Stimulated activated CD4-positive, alpha-beta T cell treated with anti-CD3 and anti-CD28 coated beads, Interleukin-1b, Interleukin-23, amount 100 ng/mL, for 1 hour (primary cell): ENCODE measurements at regions not wholly inside any gene's neighbourhood (a gene's known extent, or its start where the extent isn't known, plus 50 kb on each side); places are given as distances from the start of the nearest gene placed in this dataset.
"Not testable (repeated sequence)": the region's sequence is repeated elsewhere in the genome, so short reads cannot be mapped to it uniquely, and the experiment has no call there.

Experiments used
- DNase-seq, 2 donors: peaks; one replicate each; pipeline ENCODE4 v3.0.0-alpha.2; 2020; ENCODE audit warnings: low read depth in 2 of 2

DNA sequence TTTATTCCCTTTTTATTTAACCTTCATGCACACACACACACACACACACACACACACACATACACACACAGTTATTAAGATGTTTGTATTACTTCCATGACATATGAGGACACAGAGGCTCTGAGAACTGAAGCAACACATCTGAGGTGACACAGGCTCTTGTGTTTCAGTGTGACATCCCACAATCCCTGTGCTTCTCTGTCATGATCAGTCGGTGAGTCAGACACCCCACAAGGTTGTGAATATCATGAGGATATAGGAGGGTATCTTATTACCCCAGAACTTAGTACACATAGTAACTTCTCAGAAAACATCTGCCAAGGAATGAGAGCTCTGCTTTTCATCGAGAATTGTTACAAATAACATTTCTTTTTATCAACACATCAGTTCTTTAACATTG is 459.3 kb downstream of the PLPP3 start:
- DNase-seq, result no peak

DNA sequence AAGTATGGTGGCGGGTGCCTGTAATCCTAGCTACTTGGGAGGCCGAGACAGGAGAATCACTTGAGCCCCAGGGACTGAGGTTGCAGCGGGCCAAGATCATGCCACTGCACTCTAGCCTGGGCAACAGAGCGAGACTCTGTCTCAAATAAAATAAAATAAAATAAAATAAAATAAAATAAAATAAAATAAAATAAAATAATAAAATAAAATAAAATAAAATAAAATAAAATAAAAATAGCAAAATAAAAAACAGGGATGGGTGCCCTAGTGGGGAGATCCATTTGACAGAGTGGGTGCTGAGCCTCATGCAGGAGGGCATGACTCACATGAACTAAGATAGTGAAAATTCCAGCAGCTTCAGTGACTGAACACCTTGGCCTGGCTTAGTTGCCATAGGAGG is 460.7 kb downstream of the PLPP3 start:
- DNase-seq, result not testable (repeated sequence)

DNA sequence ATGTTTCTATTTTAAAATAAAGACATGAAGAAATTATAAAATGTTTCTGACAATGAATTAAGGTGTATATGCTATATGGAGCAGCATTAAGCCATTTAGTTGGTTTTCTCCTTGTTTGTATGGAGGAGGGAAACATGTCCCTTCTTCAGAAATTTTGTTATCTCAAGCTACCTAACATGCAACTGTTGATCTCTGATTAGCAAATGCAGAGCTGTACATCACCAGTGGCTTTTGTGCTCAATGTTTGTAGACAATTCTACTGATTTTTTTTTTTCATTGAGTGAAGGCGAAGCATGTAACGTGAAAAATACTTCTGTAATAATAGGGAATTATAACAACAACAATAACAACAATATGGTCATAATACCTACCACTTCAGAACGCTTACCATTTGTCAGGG is 463.7 kb downstream of the PLPP3 start:
- DNase-seq, result no peak

DNA sequence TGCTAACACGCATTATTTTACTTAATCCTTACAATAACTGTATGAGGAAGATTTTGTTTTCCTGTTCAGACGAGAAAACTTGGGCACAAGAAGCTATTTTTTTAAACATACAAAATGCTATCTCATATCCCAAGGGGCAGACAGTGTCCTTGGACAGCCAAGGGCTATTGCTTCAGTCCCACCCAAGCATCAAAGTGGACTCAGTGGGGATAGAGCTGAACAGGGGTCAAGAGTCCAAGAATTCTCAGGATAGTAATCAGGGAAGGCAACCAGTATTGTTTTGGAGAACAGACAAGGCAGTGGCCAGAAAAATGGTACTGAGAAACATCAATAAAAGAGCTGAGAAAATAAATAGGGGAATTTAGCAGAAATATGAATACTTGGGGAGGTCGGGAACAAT is 465.7 kb downstream of the PLPP3 start:
- DNase-seq, result no peak

DNA sequence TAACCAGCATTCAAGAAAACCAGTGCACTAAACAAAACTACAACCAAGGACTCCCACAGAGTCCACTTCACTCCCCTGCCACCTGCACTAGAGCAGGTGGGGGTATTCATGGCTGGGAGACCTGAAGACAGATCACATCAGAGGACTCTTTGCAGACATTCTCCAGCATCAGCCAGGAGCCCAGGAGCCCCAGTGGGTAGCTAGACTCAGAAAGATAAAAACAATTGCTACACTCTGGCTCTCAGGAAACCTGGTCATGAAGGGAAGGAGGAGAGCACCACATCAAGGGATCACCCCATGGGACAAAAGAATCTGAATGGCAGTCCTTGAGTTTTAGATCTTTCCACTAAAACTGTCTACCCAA is 472.1 kb downstream of the PLPP3 start:
- DNase-seq, result no peak

DNA sequence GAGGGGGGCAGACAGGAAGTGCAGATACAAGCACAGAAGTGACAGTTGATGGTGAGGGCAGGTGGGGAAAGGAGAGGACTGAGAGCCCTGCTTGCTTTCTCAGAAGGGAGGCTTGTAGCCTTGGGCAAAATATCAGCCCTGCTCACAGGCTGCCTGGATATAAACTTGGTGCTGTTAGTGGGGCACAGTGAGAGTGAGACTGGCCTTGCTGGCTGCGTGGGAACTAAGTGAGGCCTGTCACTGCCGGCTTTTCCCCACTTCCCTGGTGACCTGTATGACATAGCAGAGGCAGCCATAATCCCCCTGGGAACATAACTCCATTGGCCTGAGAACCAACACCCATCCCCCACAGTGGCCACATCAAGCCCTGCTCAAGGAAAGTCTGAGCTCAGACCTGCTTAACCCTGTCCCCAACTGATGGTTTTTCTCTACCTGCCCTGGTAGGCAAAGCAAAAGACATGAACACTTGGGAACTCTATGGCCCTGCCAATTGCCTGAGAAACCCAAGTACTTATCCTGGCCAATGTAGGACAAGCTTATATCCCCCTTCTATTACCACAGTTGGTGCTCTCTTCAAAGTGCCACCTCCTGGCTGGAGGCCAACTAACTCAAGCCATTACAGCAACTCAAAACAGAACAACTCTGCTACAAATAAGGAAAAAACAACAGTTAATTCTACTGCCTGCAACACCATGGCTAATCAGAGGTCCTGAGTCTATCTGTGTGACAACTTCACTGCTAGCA is 472.7 kb downstream of the PLPP3 start:
- DNase-seq, result no peak

DNA sequence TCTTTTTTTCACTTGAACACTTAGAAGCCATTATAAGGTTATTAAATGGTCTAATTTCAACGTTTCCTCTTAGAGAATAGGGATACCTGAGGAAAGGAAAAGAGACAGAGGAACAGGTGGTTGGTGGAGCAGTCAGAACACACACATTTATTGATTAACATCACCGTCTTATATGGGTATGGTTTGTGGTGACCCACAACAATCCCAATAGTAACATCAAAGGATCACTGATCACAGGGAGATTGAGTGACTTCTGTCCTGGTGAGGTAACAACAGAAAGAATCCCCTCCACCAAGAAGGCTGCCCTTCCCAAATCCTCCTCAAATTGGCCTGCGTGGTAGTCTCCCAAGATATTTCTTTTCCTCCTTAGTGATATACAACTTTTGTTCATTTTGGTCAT is 474.0 kb downstream of the PLPP3 start:
- DNase-seq, result no peak

DNA sequence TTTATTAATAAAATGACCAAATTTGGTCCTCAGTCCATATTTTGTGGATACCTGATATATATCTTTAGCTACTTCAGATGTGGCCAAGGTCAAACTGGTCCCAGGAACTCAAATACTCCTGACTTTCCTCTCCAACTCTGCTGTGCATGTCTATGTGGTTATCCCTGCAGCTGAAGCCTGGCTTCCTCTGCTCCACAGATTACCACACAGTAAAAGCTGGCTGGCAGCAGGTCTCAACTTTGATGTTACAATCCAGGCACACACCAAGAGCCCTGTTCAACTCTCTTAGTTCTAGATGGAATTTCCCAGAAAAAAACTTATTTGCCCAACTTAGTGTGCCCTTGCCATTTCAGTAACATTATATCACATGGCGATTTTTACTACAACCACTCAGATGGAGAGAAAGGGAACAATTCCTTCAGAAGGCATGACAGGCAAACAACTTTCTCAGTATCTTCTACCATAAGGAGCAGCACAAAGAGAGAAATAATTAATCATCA is 479.5 kb downstream of the PLPP3 start:
- no peak for DNase-seq

DNA sequence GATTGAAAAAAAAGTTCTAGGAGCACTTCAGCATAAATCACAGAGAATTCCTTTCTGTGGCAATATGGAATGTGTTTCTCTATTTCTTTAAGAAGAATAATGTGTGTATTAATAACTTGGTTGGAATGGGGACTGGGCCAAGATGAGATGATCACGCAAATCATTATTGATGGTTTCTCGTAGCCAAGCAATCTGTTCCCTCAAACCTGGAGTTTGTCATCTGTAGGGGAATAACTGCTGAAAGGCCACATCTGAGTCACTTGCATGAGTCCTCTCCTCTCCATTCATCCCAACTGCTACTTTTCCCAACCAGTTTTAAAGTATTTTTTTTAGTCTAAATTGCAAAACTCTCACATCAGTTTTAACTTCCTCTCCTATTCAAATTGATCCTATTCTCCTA is 480.4 kb downstream of the PLPP3 start:
- DNase-seq, result no peak

DNA sequence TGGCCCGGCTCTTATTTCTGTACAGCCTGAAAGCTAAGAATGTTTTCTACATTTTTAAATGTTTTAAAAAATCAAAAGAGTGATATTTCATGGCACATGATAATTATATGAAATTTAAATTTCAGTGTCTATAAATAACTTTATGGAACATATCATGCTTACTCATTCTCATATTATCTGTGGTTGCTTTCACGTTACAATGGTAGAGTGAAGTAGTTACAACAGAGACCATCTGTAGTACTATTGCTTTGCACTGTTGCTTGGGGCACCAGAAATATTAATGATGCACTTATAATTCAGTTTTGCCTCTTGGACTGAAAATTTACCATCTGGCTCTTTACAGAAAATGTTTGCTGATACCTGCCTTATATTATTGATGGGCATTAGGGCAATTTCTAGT is 481.6 kb downstream of the PLPP3 start:
- DNase-seq, result no peak

DNA sequence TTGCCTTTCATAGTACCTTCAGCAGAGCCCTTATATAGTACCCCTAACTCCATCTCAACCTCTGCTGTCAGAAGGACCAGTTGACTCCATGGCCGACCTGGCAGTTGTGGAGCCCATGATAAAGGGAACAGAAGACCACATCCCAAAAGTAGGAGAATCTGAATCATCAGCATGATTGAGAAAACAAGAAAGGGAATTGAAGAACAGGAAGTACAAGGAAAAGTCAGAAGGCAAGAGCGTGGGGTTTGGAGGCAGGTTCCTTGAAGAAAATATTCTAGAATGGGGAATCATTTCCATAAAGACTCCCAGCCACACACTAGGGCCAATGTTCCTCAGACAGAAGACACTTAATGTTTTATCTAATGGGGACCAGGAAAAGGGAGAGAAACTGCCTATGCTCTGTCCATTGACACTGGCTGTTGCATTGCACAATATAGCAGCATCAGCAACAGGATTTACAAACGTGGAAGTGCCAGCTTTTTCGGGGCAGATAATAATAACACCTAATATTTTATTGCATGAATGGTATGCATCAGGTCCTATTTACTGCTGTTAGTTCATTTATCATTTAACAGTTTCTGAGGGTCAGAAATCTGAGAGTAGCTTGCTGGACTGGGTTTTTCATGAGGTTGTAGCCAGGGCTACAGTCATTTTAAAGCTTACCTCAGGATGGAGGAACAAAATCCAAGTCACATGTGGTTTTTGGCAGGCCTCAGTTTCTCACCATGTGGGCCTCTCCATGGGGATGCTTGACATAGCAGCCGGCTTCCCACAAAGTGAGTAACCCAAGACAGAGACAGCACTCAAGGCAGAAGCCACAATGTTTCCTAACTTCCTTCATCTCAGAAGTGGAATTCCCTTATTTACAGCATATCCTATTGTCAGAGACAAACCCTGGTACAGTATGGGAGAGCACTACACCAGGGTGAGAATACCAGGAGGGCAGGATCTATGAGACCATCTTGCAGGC is 483.4 kb downstream of the PLPP3 start:
- DNase-seq, result no peak

DNA sequence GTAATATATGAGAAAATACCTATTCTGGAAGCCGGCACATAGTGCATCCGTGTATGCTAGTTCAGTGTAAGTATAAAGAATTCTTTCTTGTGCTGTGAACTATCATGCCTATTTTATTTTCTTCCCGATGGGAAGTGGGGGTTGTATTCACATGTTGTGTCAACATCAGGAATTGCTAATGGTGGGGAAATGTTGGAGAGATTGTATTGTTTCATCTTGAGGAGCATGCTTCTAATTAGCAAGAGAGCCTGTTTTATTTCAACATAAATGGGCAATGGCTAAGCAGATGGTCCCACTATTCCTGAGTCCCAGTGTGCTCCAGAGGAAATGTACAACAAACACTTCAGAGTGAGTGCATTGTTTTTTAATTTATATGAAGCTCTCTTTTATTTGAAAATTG is 485.2 kb downstream of the PLPP3 start:
- no peak for DNase-seq

DNA sequence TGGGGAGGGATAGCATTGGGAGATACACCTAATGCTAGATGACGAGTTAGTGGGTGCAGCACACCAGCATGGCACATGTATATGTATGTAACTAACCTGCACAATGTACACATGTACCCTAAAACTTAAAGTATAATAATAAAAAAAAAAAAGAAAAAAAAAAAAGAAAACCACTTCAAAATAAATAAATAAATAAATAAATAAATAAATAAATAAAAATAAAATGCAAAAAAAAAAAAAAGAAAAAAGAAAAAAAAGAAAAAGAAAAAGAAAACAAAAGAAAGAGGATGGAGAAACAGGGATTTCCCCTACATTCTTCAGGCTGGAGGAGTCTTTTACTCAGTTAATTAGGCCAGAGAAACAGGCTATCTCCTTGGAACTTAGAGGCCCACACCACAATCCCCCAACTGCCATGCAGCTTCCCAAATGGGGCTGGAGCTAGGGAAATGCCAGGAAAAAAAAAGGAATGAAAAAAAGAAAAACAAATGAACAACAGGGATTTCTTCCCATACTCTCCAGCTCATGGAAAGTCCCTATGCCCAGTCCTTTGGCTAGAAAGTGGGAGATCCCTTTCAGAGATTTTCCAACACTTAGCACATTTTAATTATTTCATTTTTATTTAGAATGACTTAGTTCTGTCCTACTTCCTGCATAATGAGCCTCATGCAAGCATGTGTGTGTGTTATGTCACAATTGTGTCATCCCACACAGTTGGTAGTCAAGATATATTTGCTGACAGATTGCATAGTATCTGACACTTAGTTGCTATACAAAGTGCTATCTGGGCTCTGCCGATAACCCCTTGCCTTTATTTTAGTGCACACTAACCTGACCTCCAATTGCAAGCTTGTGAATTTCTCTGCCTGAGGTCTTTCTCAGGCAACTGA is 486.4 kb downstream of the PLPP3 start:
- no peak for DNase-seq

DNA sequence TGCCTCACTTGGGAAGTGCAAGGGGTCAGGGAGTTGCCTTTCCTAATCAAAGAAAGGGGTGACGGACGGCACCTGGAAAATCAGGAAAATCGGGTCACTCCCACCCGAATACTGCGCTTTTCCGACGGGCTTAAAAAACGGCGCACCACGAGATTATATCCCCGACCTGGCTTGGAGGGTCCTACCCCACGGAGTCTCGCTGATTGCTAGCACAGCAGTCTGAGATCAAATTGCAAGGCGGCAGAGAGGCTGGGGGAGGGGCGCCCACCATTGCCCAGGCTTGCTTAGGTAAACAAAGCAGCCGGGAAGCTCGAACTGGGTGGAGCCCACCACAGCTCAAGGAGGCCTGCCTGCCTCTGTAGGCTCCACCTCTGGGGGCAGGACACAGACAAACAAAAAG is 489.5 kb downstream of the PLPP3 start:
- DNase-seq, result not testable (repeated sequence)

DNA sequence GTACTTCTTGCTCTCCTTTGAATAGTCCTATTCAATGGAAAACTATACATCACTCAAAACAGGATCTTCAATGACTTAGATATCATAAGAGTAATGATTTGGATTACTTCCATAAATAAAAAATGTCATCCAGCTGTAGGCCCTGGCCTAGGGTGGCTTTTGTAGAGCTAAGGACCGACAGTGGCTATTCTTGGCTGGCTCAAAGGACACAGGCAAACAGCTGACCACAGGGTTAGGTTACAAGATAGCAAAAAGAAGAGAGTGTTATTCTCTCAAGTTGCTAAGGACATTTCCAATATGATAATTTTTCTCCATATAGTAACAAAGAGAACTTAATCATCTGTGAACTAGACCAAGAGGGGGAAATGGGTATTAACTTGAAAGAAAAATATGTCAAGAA is 495.1 kb downstream of the PLPP3 start:
- DNase-seq, result no peak

DNA sequence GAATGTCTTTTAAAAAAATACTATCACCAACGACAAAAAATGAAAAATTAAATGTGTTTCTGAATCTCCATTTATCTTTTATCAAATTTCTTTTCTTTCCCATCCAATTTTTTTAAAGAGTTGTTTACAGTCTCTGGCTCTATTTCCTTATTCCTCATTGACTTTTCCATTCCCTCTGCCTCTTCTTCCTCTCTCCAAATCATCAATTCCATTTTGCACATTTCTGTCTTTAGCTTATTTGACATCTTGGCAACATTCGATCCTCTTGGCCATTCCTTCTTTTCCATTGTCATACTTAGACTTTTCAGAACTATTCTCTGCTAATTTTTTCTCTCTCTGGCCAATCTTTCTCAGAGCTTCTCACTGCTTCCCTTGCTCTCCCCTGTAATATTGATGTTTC is 497.6 kb downstream of the PLPP3 start:
- DNase-seq, result no peak

DNA sequence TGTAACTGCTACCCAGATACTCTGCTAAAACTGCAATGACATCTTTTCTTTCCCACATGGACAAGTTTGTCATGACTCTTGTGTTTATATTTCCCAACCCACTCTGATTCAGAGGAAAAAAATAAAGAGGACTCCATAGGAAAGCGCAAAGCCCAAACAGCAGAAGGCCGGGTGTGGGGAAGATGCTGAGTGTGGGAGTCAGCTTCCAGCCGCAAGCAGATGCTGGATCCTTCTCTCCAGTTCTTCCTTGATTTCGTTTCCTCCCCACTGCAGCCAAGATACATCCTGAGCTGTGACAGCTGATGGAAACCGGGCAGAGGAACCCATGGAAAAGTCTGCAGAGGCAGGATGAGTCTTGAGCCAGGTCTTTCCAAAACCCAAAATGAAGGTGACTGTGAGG is 498.2 kb downstream of the PLPP3 start:
- DNase-seq, result no peak

DNA sequence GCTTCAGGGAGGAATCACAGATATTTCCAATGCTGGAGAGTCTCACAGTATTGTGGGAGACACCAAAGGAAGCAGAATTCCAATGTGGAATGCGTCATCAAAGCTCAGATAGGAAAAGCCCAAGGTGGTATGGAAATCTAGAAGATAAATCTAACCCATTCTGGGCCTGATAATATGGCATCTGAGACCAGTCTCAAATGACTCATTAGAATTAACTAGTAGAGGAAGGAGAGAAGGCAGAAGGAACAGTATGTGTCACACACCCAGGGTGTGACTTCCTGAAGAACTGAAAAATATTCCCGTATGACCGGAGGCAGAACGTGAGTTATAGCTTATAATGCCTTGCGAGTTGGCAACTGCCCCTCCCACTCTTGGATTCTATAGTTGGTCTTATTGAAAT is 499.2 kb downstream of the PLPP3 start:
- no peak for DNase-seq

DNA sequence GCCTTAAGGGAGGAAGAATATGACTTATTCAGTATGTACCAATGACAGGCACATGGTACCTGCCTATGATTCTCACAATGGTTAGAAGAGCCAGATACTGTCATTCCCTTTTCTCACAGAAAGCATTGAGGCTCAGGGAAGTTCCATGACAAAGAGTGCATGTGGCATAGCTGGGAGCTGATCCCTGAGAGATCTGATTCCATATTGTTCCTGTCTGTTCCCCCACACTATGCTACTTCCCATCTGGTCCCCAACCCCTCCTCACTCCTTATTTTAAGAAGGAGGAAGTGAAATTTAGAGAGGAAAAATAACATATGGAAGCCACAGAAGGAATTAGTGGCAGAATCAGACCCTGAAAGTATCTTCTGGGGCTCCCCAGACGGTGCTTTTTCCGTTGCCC is 500.0 kb downstream of the PLPP3 start:
- DNase-seq, result no peak

DNA sequence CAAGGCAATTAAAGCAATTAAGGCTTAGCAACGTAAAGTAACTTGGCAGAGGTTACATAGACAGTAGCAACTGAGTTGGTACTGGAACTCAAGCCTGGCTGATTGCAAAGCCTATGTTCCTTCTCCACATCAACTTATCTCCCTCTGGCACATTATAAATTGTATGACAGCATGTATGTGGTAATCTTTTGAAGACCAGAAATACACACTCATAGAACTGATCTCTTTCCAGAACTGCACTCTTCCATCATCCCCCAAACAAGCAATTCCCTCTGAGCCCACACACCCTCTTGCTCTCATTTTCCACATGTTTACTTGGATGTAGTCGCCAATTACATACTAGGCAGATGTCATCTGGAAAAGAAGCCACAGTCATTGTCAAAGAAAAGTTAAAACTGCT is 502.2 kb downstream of the PLPP3 start:
- no peak for DNase-seq

DNA sequence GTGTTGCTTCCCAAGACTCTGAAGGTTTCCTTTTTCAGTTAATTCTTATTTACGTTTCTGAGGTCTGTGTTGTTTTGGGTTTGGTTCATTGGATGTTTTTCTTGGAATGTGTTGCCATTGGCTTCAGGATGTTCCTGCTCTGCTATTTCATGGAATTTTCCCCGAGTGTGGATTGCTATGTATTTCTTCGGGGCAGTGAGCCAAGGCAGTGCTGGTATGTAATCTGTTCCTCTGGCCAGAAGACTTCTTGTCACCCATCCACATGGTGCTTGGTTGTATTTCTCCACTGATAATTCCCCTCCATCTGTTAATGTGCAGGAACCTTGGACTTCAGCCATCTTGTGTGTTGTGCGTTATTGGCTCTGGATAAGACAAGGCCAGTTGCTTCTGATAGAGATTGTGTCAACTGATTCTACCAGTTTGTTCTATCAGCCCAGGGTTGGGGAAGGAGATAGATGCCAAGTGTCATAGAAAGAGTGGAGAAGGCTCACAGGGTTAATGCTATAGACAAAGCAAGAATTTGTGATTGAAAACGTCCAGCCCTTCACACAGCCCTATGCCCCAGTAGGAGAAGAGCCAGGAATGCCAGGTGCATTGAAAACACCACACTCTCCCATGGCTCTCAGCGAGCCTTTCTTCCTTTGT is 505.2 kb downstream of the PLPP3 start:
- DNase-seq, result no peak

DNA sequence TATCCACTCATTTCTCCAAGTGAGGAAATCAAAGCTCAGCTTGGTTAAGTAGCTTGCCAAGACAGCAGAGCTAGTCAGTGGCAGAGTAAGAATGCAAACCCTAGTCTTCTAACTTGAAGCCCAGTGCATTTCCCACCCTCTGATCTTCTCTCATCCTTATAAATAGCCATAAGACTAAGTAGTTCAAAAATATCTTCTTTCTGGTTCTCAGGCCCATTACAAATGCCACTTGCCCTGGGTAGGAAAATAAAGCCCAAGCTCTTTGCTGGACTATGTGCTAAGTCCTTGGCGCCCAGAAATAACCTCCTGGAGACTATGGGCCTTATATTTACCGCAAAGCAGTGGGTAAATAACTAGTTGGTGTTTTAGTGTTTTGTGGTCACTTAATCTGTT is 505.8 kb downstream of the PLPP3 start:
- DNase-seq, result no peak
